Activated CD4-positive, alpha-beta T cell treated with anti-CD3 and anti-CD28 coated beads, Interleukin-2, amount 10 ng/mL, durations not matched to agents 7 days and 5 days (primary cell): ENCODE measurements at regions not wholly inside any gene's neighbourhood (a gene's known extent, or its start where the extent isn't known, plus 50 kb on each side); places are given as distances from the start of the nearest gene placed in this dataset.

Experiments
- CTCF ChIA-PET: fragments of 350-600 bp; sonication (Branson Sonifier 250); formaldehyde crosslinking; loops from one replicate; lab custom pipeline; 2021; ENCODE audit warnings: antibody characterized with exemption; lab: Charles Lee
- POLR2A ChIA-PET: fragments of 350-600 bp; sonication (Branson Sonifier 250); formaldehyde crosslinking; loops from one replicate; lab custom pipeline; 2021; ENCODE audit warnings: antibody characterized with exemption; lab: Charles Lee
- DNase-seq: peaks from one replicate; pipeline ENCODE4 v3.0.0-alpha.2; 2020
- H3K27ac Mint-ChIP-seq: one replicate; pipeline ENCODE4 v1.8.0; 2021; ENCODE audit warnings: mild to moderate bottlenecking, moderate library complexity, mixed read lengths
- H3K27me3 Mint-ChIP-seq: one replicate; pipeline ENCODE4 v1.8.0; 2021; ENCODE audit warnings: mixed read lengths
- H3K36me3 Mint-ChIP-seq: one replicate; pipeline ENCODE4 v1.8.0; 2021; ENCODE audit warnings: low read depth, mixed read lengths
- H3K4me1 Mint-ChIP-seq: one replicate; pipeline ENCODE4 v1.8.0; 2021; ENCODE audit warnings: mixed read lengths
- H3K4me3 Mint-ChIP-seq: one replicate; pipeline ENCODE4 v1.8.0; 2021; ENCODE audit warnings: mild to moderate bottlenecking, moderate library complexity, mixed read lengths
- H3K9me3 Mint-ChIP-seq: one replicate; pipeline ENCODE4 v1.8.0; 2021; ENCODE audit warnings: mixed read lengths

GRCh38 chr4:142983065-142983464 is 137.0 kb upstream of the INPP4B start:
- DNase-seq: no peak
- Mint-ChIP-seq H3K27me3 (peaks cover 20% of the 10 kb centered on the region), H3K9me3 (no peaks in the 10 kb centered on the region), H3K4me3 (no peak overlapping the region), H3K27ac (no peak overlapping the region), H3K36me3 (no peaks in the 10 kb centered on the region), H3K4me1 (no peaks in the 10 kb centered on the region)
- ChIA-PET POLR2A (no interaction called here), CTCF (no interaction called here)

- Mint-ChIP-seq H3K4me3 (no peak overlapping the region), H3K27ac (no peak overlapping the region), H3K36me3 (no peaks in the 10 kb centered on the region), H3K9me3 (no peaks in the 10 kb centered on the region), H3K4me1 (no peaks in the 10 kb centered on the region), H3K27me3 (peaks cover 18% of the 10 kb centered on the region)
- DNase-seq: no peak
- ChIA-PET CTCF (no interaction called here), POLR2A (no interaction called here)
Measured at GRCh38 chr4:142983589-142983988, 137.5 kb upstream of the INPP4B start.

- Mint-ChIP-seq H3K4me1 (no peaks in the 10 kb centered on the region), H3K4me3 (no peak overlapping the region), H3K36me3 (no peaks in the 10 kb centered on the region), H3K27ac (no peak overlapping the region), H3K9me3 (peaks cover 2% of the 10 kb centered on the region), H3K27me3 (peaks cover 14% of the 10 kb centered on the region)
- CTCF ChIA-PET: no interaction called here
- POLR2A ChIA-PET: no interaction called here
- no peak for DNase-seq
Measured at GRCh38 chr4:142984871-142985585, 138.9 kb upstream of the INPP4B start.

GRCh38 chr4:143016171-143016570 is 168.5 kb upstream of the USP38 start:
- ChIA-PET POLR2A (no interaction called here), CTCF (no interaction called here)
- Mint-ChIP-seq H3K27ac (no peak overlapping the region), H3K4me3 (no peak overlapping the region), H3K36me3 (no peaks in the 10 kb centered on the region), H3K9me3 (peaks cover 2% of the 10 kb centered on the region), H3K4me1 (peaks cover 7% of the 10 kb centered on the region), H3K27me3 (peaks cover 4% of the 10 kb centered on the region)
- no peak for DNase-seq

- Mint-ChIP-seq H3K9me3 (no peaks in the 10 kb centered on the region), H3K36me3 (no peaks in the 10 kb centered on the region), H3K27me3 (peaks cover 2% of the 10 kb centered on the region), H3K4me1 (peaks cover 7% of the 10 kb centered on the region), H3K4me3 (no peak overlapping the region), H3K27ac (no peak overlapping the region)
- ChIA-PET CTCF (no interaction called here), POLR2A (no interaction called here)
- DNase-seq: no peak
Measured at GRCh38 chr4:143017210-143017609, 167.5 kb upstream of the USP38 start.

- Mint-ChIP-seq H3K36me3 (no peaks in the 10 kb centered on the region), H3K4me1 (peaks cover 7% of the 10 kb centered on the region), H3K27me3 (peaks cover 2% of the 10 kb centered on the region), H3K4me3 (no peak overlapping the region), H3K27ac (no peak overlapping the region), H3K9me3 (no peaks in the 10 kb centered on the region)
- ChIA-PET CTCF (no interaction called here), POLR2A (no interaction called here)
- no peak for DNase-seq
Measured at GRCh38 chr4:143019351-143019750, 165.4 kb upstream of the USP38 start.

- ChIA-PET POLR2A (no interaction called here), CTCF (interaction anchor here (0.5 kb wide), 1 partner anchor 477 kb away, joined by 3 read pairs; no protein-coding TSS in a partner anchor)
- H3K36me3 Mint-ChIP-seq: no peaks in the 10 kb centered on the region
- H3K27ac Mint-ChIP-seq: no peak overlapping the region
- H3K4me3 Mint-ChIP-seq: no peak overlapping the region
- H3K9me3 Mint-ChIP-seq: no peaks in the 10 kb centered on the region
- DNase-seq: no peak
- H3K27me3 Mint-ChIP-seq: no peaks in the 10 kb centered on the region
- H3K4me1 Mint-ChIP-seq: peaks cover 7% of the 10 kb centered on the region
Measured at GRCh38 chr4:143021384-143021783, 163.3 kb upstream of the USP38 start.

- CTCF ChIA-PET: interaction anchor here (0.5 kb wide), 1 partner anchor 1617 kb away, joined by 4 read pairs; no protein-coding TSS in a partner anchor
- H3K9me3 Mint-ChIP-seq: no peaks in the 10 kb centered on the region
- no peaks in the 10 kb centered on the region for H3K36me3 Mint-ChIP-seq
- H3K27me3 Mint-ChIP-seq: no peaks in the 10 kb centered on the region
- no peak for DNase-seq
- peaks cover 7% of the 10 kb centered on the region for H3K4me1 Mint-ChIP-seq
- H3K27ac Mint-ChIP-seq: no peak overlapping the region
- POLR2A ChIA-PET: no interaction called here
- no peak overlapping the region for H3K4me3 Mint-ChIP-seq
Measured at GRCh38 chr4:143023239-143023918, 161.3 kb upstream of the USP38 start.

GRCh38 chr4:143025081-143025704 is 159.5 kb upstream of the USP38 start:
- Mint-ChIP-seq H3K4me1 (peaks cover 7% of the 10 kb centered on the region), H3K9me3 (peaks cover 10% of the 10 kb centered on the region), H3K36me3 (no peaks in the 10 kb centered on the region), H3K4me3 (no peak overlapping the region), H3K27ac (no peak overlapping the region), H3K27me3 (peaks cover 8% of the 10 kb centered on the region)
- DNase-seq: no peak
- POLR2A ChIA-PET: no interaction called here
- CTCF ChIA-PET: no interaction called here

GRCh38 chr4:143026459-143027170 is 158.1 kb upstream of the USP38 start:
- ChIA-PET CTCF (interaction anchor here (0.7 kb wide), 3 partner anchors 1210 to 1613 kb away, joined by 3 read pairs; no protein-coding TSS in a partner anchor), POLR2A (no interaction called here)
- Mint-ChIP-seq H3K27me3 (peaks cover 11% of the 10 kb centered on the region), H3K27ac (no peak overlapping the region), H3K4me3 (no peak overlapping the region), H3K4me1 (no peaks in the 10 kb centered on the region), H3K36me3 (no peaks in the 10 kb centered on the region), H3K9me3 (peaks cover 10% of the 10 kb centered on the region)
- DNase-seq: no peak

GRCh38 chr4:143035661-143036060 is 149.1 kb upstream of the USP38 start:
- POLR2A ChIA-PET: no interaction called here
- no peak overlapping the region for H3K27ac Mint-ChIP-seq
- H3K27me3 Mint-ChIP-seq: peaks cover 8% of the 10 kb centered on the region
- H3K4me3 Mint-ChIP-seq: no peak overlapping the region
- CTCF ChIA-PET: no interaction called here
- H3K4me1 Mint-ChIP-seq: no peaks in the 10 kb centered on the region
- H3K9me3 Mint-ChIP-seq: no peaks in the 10 kb centered on the region
- no peak for DNase-seq
- no peaks in the 10 kb centered on the region for H3K36me3 Mint-ChIP-seq

GRCh38 chr4:143036443-143036842 is 148.3 kb upstream of the USP38 start:
- Mint-ChIP-seq H3K4me1 (no peaks in the 10 kb centered on the region), H3K27ac (no peak overlapping the region), H3K36me3 (no peaks in the 10 kb centered on the region), H3K27me3 (peaks cover 5% of the 10 kb centered on the region), H3K9me3 (no peaks in the 10 kb centered on the region), H3K4me3 (no peak overlapping the region)
- DNase-seq: no peak
- ChIA-PET POLR2A (no interaction called here), CTCF (no interaction called here)

- no peak overlapping the region for H3K4me3 Mint-ChIP-seq
- H3K9me3 Mint-ChIP-seq: no peaks in the 10 kb centered on the region
- ChIA-PET POLR2A (no interaction called here), CTCF (no interaction called here)
- H3K27me3 Mint-ChIP-seq: no peaks in the 10 kb centered on the region
- no peak for DNase-seq
- no peaks in the 10 kb centered on the region for H3K36me3 Mint-ChIP-seq
- H3K27ac Mint-ChIP-seq: no peak overlapping the region
- H3K4me1 Mint-ChIP-seq: no peaks in the 10 kb centered on the region
Measured at GRCh38 chr4:143046454-143046853, 138.3 kb upstream of the USP38 start.
